ENCODE measurements at regions not wholly inside any gene's neighbourhood (a gene's known extent, or its start where the extent isn't known, plus 50 kb on each side); places are given as distances from the start of the nearest gene placed in this dataset.

DNA sequence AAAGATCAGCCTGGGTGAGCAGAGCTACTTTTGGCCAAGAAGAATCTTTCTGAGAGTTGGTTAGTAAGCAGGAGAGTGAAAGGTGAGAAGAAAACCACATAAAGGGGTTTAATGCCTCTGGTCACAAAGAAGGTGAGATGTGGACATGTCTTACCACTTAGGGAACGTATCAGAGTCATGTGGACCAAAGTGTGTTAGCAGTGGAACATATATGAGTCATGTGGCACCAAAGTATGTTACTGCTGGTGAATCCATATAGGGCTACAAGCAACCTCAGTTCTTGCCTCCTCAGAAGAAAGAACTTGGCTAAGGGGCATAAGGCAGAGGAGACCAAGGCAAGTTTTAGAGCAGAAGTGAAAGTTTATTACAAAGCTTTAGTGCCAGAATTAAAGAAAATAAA is 411.6 kb upstream of the NEGR1 start:
- intact Hi-C loops (cut with micrococcal nuclease; ENCODE audit: unreplicated experiment), result no loop called here
- no peaks in the 10 kb centered on the region for H3K36me3 Mint-ChIP-seq (ENCODE audit: insufficient read depth, unreplicated experiment)

GRCh38 chr1:72693376-72693775 is 411.0 kb upstream of the NEGR1 start:
- Histone ChIP-seq H3K36me3 (ENCODE audit: control insufficient read depth, insufficient read depth, low read length) (no peaks in the 10 kb centered on the region), H3K27me3 (replicated peaks; ENCODE audit: control insufficient read depth, insufficient read depth, low read length) (no peaks in the 10 kb centered on the region), H3K4me3 (ENCODE audit: low read depth, low read length) (no peak overlapping the region), H3K4me1 (no peaks in the 10 kb centered on the region), H3K9me3 (no peaks in the 10 kb centered on the region)
- TF ChIP-seq, protein P1, sequence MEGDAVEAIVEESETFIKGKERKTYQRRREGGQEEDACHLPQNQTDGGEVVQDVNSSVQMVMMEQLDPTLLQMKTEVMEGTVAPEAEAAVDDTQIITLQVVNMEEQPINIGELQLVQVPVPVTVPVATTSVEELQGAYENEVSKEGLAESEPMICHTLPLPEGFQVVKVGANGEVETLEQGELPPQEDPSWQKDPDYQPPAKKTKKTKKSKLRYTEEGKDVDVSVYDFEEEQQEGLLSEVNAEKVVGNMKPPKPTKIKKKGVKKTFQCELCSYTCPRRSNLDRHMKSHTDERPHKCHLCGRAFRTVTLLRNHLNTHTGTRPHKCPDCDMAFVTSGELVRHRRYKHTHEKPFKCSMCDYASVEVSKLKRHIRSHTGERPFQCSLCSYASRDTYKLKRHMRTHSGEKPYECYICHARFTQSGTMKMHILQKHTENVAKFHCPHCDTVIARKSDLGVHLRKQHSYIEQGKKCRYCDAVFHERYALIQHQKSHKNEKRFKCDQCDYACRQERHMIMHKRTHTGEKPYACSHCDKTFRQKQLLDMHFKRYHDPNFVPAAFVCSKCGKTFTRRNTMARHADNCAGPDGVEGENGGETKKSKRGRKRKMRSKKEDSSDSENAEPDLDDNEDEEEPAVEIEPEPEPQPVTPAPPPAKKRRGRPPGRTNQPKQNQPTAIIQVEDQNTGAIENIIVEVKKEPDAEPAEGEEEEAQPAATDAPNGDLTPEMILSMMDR (IDR thresholded peaks at IDR 0.05; ENCODE audit: insufficient read depth in 1 of 2, low read depth in 1 of 2, low read length in 1 of 2, severe bottlenecking in 1 of 2, unreplicated experiment in 1 of 2), result no peak
- Mint-ChIP-seq H3K36me3 (ENCODE audit: insufficient read depth, unreplicated experiment) (no peaks in the 10 kb centered on the region), H3K27ac (ENCODE audit: unreplicated experiment) (no peak overlapping the region), H3K9me3 (ENCODE audit: unreplicated experiment) (peaks cover 5% of the 10 kb centered on the region), H3K4me3 (ENCODE audit: unreplicated experiment) (no peak overlapping the region), H3K4me1 (ENCODE audit: low read depth, unreplicated experiment) (no peaks in the 10 kb centered on the region), H3K27me3 (ENCODE audit: insufficient read depth, unreplicated experiment) (no peaks in the 10 kb centered on the region)
- ChIA-PET POLR2A (no interaction called here), CTCF (no interaction called here)
- no TSS peak for BruUV-seq (replicated peaks)
- peak in 1 of 2 experiments; percentile 1 for DNase-seq
- intact Hi-C loops (cut with micrococcal nuclease; ENCODE audit: unreplicated experiment), result no loop called here

More for the DNA sequence above, 411.6 kb upstream of the NEGR1 start:
- H3K4me3 Mint-ChIP-seq (ENCODE audit: unreplicated experiment), result no peak overlapping the region
- no peaks in the 10 kb centered on the region for H3K36me3 ChIP-seq (ENCODE audit: control insufficient read depth, insufficient read depth, low read length)
- peaks cover under 1% of the 10 kb centered on the region for H3K9me3 Mint-ChIP-seq (ENCODE audit: unreplicated experiment)
- POLR2A ChIA-PET, result no interaction called here
- CTCF ChIA-PET, result no interaction called here
- H3K27me3 ChIP-seq (replicated peaks; ENCODE audit: control insufficient read depth, insufficient read depth, low read length), result no peaks in the 10 kb centered on the region
- no peaks in the 10 kb centered on the region for H3K9me3 ChIP-seq
- H3K4me1 ChIP-seq, result no peaks in the 10 kb centered on the region
- DNase-seq, result no peak
- H3K4me3 ChIP-seq (ENCODE audit: low read depth, low read length), result no peak overlapping the region
- no peak overlapping the region for H3K27ac Mint-ChIP-seq (ENCODE audit: unreplicated experiment)
- H3K4me1 Mint-ChIP-seq (ENCODE audit: low read depth, unreplicated experiment), result no peaks in the 10 kb centered on the region
- H3K27me3 Mint-ChIP-seq (ENCODE audit: insufficient read depth, unreplicated experiment), result no peaks in the 10 kb centered on the region
- TF ChIP-seq, protein P1 (IDR thresholded peaks at IDR 0.05; ENCODE audit: insufficient read depth in 1 of 2, low read depth in 1 of 2, low read length in 1 of 2, severe bottlenecking in 1 of 2, unreplicated experiment in 1 of 2), result no peak
- no TSS peak for BruUV-seq (replicated peaks)

GRCh38 chr1:72690871-72691270 is 408.5 kb upstream of the NEGR1 start:
- no TSS peak for BruUV-seq (replicated peaks)
- Mint-ChIP-seq H3K27me3 (ENCODE audit: insufficient read depth, unreplicated experiment) (no peaks in the 10 kb centered on the region), H3K36me3 (ENCODE audit: insufficient read depth, unreplicated experiment) (no peaks in the 10 kb centered on the region), H3K4me3 (ENCODE audit: unreplicated experiment) (no peak overlapping the region), H3K27ac (ENCODE audit: unreplicated experiment) (no peak overlapping the region), H3K4me1 (ENCODE audit: low read depth, unreplicated experiment) (no peaks in the 10 kb centered on the region), H3K9me3 (ENCODE audit: unreplicated experiment) (peaks cover 5% of the 10 kb centered on the region)
- ChIA-PET CTCF (no interaction called here), POLR2A (no interaction called here)
- intact Hi-C loops (cut with micrococcal nuclease; ENCODE audit: unreplicated experiment), result no loop called here
- Histone ChIP-seq H3K36me3 (ENCODE audit: control insufficient read depth, insufficient read depth, low read length) (no peaks in the 10 kb centered on the region), H3K4me1 (no peaks in the 10 kb centered on the region), H3K9me3 (no peaks in the 10 kb centered on the region), H3K4me3 (ENCODE audit: low read depth, low read length) (no peak overlapping the region), H3K27me3 (replicated peaks; ENCODE audit: control insufficient read depth, insufficient read depth, low read length) (no peaks in the 10 kb centered on the region)
- no peak for DNase-seq
- TF ChIP-seq, protein P1 (IDR thresholded peaks at IDR 0.05; ENCODE audit: insufficient read depth in 1 of 2, low read depth in 1 of 2, low read length in 1 of 2, severe bottlenecking in 1 of 2, unreplicated experiment in 1 of 2), result no peak
